Astrocyte of the hippocampus (primary cell): ENCODE measurements at regions not wholly inside any gene's neighbourhood (a gene's known extent, or its start where the extent isn't known, plus 50 kb on each side); places are given as distances from the start of the nearest gene placed in this dataset.
"Not testable (repeated sequence)": the region's sequence is repeated elsewhere in the genome, so short reads cannot be mapped to it uniquely, and the experiment has no call there.

ENCODE experiments used
- DNase-seq: peaks from one replicate; pipeline ENCODE4 v3.0.0; 2011; ENCODE audit warnings: low read depth, low spot score

DNA sequence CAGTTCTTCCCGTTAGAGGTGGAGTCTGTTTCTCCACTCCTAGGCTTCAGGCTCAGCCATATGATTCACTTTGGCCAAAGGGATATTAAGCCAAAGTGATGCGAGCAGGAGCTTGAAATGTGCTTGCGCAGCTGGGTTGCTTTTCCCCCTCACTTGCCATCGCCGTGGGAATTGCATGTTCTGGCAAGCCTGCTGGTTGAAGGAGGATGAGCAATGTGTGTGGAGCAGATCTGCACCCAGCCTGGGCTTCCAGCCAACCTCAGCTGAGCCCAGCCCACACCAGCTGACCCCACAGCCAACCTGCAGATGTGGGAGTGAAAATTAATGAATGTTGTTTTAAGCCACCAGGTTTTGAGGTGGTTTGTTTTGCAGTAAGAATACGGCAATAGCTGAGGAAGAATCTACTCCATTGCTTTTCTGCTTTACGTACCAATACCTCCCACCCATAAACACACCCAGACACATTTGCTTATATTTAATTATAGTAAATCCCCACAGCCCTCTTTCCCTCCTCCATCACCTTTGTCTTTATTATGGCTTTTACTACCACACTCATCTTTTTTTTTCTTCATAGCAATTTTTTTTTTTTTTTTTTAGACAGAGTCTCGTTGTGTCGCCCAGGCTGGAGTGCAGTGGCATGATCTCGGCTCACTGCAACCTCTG lies 132.8 kb upstream of the FUNDC1 start:
- DNase-seq, result peak; percentile 72

DNA sequence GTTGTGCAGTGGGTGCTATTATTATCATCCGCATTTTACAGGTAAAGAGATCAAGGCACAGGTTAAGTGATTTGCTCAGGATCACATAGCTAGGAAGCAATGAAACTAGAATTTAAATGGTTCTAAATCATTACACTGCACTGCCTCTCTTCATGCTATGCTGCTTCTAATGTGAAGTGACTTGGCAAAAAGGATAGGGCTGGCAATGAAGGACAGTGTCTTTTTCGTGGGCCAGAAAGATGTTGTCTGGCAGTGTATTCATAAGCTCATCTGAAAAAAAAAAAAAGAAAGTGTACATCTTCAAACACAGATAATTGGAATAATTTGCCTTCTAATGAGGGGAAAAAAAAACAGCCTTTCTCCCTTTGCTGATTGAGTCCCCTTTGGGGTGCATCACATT lies 132.2 kb upstream of the FUNDC1 start:
- DNase-seq, result no peak

- DNase-seq, result no peak
Observed at GRCh38 chrX:44669626-44670025, 127.0 kb upstream of the FUNDC1 start.

GRCh38 chrX:44667771-44668170 lies 125.1 kb upstream of the FUNDC1 start:
- DNase-seq, result no peak

DNA sequence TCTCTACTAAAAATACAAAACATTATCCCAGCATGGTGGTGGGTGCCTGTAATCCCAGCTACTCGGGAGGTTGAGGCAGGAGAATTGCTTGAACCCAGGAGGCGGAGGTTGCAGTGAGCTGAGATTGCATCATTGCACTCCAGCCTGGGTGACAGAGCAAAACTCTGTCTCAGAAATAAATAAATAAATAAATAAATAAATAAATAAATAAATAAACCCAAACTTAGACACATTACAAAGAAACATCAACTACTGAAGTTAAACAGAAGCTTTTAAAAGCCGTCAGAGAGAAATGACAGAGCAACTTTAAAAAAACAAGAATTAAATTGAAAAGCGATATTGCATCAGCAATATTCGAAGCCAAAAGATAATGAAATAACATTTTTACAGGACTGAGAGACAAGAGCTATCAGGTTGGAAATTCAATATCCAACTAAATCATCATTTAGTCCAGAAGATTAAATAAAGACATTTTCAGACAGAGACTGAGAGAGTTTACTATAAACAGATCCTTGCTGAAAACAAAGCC lies 115.1 kb upstream of the FUNDC1 start:
- DNase-seq, result not testable (repeated sequence)

- DNase-seq, result no peak
Observed at GRCh38 chrX:44651358-44651757, 108.7 kb upstream of the FUNDC1 start.

GRCh38 chrX:44643723-44644122 lies 101.1 kb upstream of the FUNDC1 start:
- no peak for DNase-seq

- no peak for DNase-seq
Observed at GRCh38 chrX:44637282-44637681, 94.6 kb upstream of the FUNDC1 start.

DNA sequence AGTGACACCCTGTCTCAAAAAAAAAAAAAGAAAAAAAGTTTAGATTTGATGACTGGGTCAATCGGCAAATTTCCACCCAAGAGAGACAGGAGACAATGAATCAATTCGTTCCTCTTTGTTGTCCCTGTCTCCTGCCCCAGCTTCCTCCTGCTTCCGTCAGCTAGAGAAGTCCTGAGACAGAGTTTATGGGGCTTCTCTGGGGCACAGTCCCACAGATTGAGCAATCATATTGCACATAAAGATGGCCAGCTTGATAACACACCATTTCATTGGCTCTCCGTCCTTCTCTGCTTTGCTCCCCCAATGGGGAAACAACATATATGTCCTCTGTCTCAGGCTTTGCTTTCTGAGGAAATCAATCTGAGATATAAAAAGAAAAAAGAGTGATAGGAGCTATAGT lies 78.4 kb upstream of the FUNDC1 start:
- no peak for DNase-seq

GRCh38 chrX:44619039-44619438 lies 76.4 kb upstream of the FUNDC1 start:
- DNase-seq, result no peak

GRCh38 chrX:44596277-44596676 lies 53.6 kb upstream of the FUNDC1 start:
- DNase-seq, result no peak
